ENCODE measurements at regions not wholly inside any gene's neighbourhood (a gene's known extent, or its start where the extent isn't known, plus 50 kb on each side); places are given as distances from the start of the nearest gene placed in this dataset.

GRCh38 chr16:63096857-63097256 is 1060.6 kb upstream of the CDH8 start:
- Histone ChIP-seq H3K36me3 (ENCODE audit: insufficient read depth, low read length) (no peaks in the 10 kb centered on the region), H3K9me3 (ENCODE audit: control insufficient read depth, insufficient read depth, low read length) (no peaks in the 10 kb centered on the region), H3K9ac (ENCODE audit: low read depth, low read length) (no peak overlapping the region), H3K4me1 (ENCODE audit: insufficient read depth, low read length) (no peaks in the 10 kb centered on the region)

GRCh38 chr16:63092736-63093135 is 1056.5 kb upstream of the CDH8 start:
- Histone ChIP-seq H3K9ac (ENCODE audit: low read depth, low read length) (no peak overlapping the region), H3K9me3 (ENCODE audit: control insufficient read depth, insufficient read depth, low read length) (no peaks in the 10 kb centered on the region)

DNA sequence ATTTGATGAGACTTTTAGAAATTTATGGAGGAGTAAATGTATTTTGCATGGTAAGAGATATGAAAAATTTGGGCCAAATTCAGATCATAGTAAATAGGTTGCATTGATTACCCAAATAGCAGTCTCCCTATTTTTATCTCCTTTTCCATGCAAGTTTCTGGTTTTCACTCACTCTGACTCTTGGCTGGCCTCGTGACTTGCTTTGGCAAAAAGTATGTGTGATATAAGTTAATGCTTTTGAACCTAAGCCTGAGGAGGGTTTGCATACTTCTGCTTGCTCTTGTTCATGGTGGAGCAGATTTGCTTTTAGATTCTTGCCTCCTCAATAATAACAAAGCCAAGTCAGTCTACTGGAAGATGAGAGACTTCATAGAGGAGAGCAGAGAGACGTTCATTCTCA is 1045.9 kb upstream of the CDH8 start:
- peaks cover 4% of the 10 kb centered on the region; the same call in 1 of the 2 replicates for H3K4me1 ChIP-seq (ENCODE audit: insufficient read depth, low read length)
- H3K36me3 ChIP-seq (ENCODE audit: insufficient read depth, low read length) = no peaks in the 10 kb centered on the region
- no peaks in the 10 kb centered on the region for H3K9me3 ChIP-seq (ENCODE audit: control insufficient read depth, insufficient read depth, low read length)
- no peak overlapping the region for H3K9ac ChIP-seq (ENCODE audit: low read depth, low read length)

More at GRCh38 chr16:63092736-63093135, 1056.5 kb upstream of the CDH8 start:
- H3K36me3 ChIP-seq (ENCODE audit: insufficient read depth, low read length) = no peaks in the 10 kb centered on the region
- no peaks in the 10 kb centered on the region for H3K4me1 ChIP-seq (ENCODE audit: insufficient read depth, low read length)

DNA sequence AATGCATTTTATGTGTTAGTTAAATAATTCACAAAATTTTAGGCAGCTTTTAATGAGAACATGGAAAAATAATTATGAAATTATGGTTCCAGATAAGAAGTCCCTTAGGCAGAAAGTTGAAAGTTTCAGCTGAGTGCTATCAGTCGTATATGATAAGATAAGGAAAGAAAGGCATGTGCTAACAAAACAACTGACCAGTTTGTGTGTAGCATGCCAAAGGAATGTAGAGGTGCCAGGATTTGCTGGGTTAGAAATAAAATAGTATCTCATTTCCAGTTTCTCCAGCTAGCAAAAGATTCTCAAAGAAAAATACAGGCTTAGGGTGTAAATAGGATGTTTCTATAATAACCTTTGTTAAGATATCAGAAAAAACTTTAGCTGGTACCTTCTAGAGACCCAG is 1044.5 kb upstream of the CDH8 start:
- Histone ChIP-seq H3K9me3 (ENCODE audit: control insufficient read depth, insufficient read depth, low read length) (no peaks in the 10 kb centered on the region), H3K4me1 (ENCODE audit: insufficient read depth, low read length) (peaks cover 4% of the 10 kb centered on the region; the same call in 1 of the 2 replicates), H3K9ac (ENCODE audit: low read depth, low read length) (no peak overlapping the region), H3K36me3 (ENCODE audit: insufficient read depth, low read length) (no peaks in the 10 kb centered on the region)

GRCh38 chr16:63069047-63069446 is 1032.8 kb upstream of the CDH8 start:
- Histone ChIP-seq H3K4me1 (ENCODE audit: insufficient read depth, low read length) (peaks cover 18% of the 10 kb centered on the region), H3K9ac (ENCODE audit: low read depth, low read length) (no peak overlapping the region), H3K36me3 (ENCODE audit: insufficient read depth, low read length) (no peaks in the 10 kb centered on the region), H3K9me3 (ENCODE audit: control insufficient read depth, insufficient read depth, low read length) (no peaks in the 10 kb centered on the region)

DNA sequence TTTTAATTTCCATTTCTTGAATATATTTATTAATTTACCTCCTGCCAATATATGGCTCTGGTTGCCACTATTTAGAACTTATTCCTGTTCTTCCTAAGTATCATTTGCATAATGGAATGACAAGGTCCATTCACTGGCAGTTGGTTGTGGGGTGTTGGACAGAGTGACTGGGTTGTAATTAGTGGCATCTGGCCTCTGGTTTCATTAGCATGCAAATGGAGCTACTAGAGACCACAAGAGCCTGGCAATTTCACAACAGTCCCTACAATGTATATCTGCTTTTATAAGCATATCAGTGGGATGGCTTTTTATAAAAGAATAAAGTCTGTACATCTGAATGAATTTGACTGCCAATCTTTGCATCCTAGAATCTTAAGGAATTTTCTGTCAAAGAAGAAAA is 1030.9 kb upstream of the CDH8 start:
- Histone ChIP-seq H3K4me1 (ENCODE audit: insufficient read depth, low read length) (peaks cover 18% of the 10 kb centered on the region), H3K9me3 (ENCODE audit: control insufficient read depth, insufficient read depth, low read length) (no peaks in the 10 kb centered on the region), H3K9ac (ENCODE audit: low read depth, low read length) (no peak overlapping the region), H3K36me3 (ENCODE audit: insufficient read depth, low read length) (no peaks in the 10 kb centered on the region)

GRCh38 chr16:63066552-63066951 is 1030.3 kb upstream of the CDH8 start:
- no peak overlapping the region for H3K9ac ChIP-seq (ENCODE audit: low read depth, low read length)
- no peaks in the 10 kb centered on the region for H3K36me3 ChIP-seq (ENCODE audit: insufficient read depth, low read length)
- no peaks in the 10 kb centered on the region for H3K9me3 ChIP-seq (ENCODE audit: control insufficient read depth, insufficient read depth, low read length)
- H3K4me1 ChIP-seq (ENCODE audit: insufficient read depth, low read length) = peaks cover 18% of the 10 kb centered on the region

DNA sequence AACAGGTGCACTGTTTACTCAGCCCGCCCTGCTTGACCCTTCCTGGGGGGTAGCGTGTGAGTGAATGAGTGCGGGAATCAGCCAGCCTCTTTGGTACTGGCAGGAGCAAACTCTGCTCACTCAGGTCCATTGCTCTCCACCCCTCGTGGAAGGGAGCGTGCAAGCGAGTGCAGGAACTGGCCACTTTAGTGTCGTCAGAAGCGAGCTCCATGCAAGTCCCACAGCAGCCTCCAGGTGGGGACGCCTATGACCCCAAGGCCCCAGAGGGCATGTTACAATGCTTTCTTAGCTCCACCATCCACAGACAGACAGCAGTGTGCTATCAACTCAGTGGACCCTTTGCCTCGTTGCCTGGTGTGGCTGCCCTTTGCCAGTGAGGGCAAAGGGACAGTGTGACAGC is 1025.1 kb upstream of the CDH8 start:
- Histone ChIP-seq H3K9ac (ENCODE audit: low read depth, low read length) (no peak overlapping the region), H3K9me3 (ENCODE audit: control insufficient read depth, insufficient read depth, low read length) (no peaks in the 10 kb centered on the region), H3K4me1 (ENCODE audit: insufficient read depth, low read length) (no peaks in the 10 kb centered on the region), H3K36me3 (ENCODE audit: insufficient read depth, low read length) (no peaks in the 10 kb centered on the region)

DNA sequence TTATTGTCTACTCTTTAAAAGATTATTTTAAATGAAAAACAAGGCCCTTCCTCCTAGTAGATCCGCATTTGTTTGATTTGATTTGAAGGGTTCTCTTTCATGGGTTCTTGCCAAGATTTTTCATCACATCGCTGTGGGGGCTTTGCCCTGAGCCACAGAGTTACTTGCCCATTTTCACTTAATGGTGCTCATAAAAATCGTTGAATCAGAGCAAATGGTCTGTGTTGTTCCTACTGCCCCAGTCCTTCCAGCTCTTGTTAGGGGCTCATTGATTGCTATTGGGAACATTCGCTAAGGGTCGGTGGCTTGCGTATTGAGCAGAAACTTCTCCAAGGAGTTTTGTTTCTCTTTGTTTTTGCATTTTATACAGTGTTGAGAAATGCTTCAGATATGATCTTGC is 1023.4 kb upstream of the CDH8 start:
- no peaks in the 10 kb centered on the region for H3K9me3 ChIP-seq (ENCODE audit: control insufficient read depth, insufficient read depth, low read length)
- H3K9ac ChIP-seq (ENCODE audit: low read depth, low read length) = no peak overlapping the region
- no peaks in the 10 kb centered on the region for H3K4me1 ChIP-seq (ENCODE audit: insufficient read depth, low read length)
- H3K36me3 ChIP-seq (ENCODE audit: insufficient read depth, low read length) = no peaks in the 10 kb centered on the region

DNA sequence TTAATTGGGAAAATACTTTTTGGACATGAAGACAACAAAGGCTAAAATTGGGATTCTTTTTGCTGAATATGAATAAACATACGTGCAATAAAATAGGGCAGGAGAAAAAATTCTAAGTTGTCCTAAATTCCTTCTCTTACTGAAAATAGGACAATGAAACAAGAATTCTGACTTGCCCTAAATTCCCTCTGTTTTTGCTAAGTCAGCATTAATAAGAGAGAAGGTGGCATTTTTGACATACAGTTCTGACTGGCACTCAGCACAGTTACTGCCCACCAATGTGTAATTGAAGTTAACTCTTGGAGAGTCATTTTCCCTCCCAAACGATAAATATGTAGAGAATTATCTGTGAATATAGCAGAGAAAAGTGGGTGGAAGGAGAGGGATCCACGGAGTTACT is 1021.1 kb upstream of the CDH8 start:
- H3K9me3 ChIP-seq (ENCODE audit: control insufficient read depth, insufficient read depth, low read length) = no peaks in the 10 kb centered on the region
- H3K4me1 ChIP-seq (ENCODE audit: insufficient read depth, low read length) = no peaks in the 10 kb centered on the region
- no peak overlapping the region for H3K9ac ChIP-seq (ENCODE audit: low read depth, low read length)
- no peaks in the 10 kb centered on the region for H3K36me3 ChIP-seq (ENCODE audit: insufficient read depth, low read length)

DNA sequence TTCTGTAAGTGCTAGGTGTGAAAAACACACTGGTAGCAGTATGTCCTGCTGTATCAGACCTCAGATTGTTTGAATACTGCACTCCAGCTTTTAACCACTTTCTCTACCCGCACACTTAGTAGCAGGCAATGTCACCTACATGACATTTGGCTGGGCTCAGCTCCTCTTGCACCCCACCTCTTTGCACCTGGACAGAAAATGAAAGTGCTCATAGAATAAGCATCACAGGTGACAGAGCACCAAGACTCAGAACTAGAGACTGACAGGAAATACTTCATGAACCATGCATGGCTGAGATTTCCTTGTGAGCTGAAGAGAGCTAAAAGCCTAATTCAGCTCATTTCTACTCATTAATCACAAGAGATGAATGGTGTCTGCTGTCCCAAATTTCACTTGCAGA is 1014.2 kb upstream of the CDH8 start:
- H3K9ac ChIP-seq (ENCODE audit: low read depth, low read length) = no peak overlapping the region
- H3K4me1 ChIP-seq (ENCODE audit: insufficient read depth, low read length) = no peaks in the 10 kb centered on the region
- no peaks in the 10 kb centered on the region for H3K36me3 ChIP-seq (ENCODE audit: insufficient read depth, low read length)
- no peaks in the 10 kb centered on the region for H3K9me3 ChIP-seq (ENCODE audit: control insufficient read depth, insufficient read depth, low read length)

GRCh38 chr16:63038397-63039106 is 1002.3 kb upstream of the CDH8 start:
- no peaks in the 10 kb centered on the region for H3K9me3 ChIP-seq (ENCODE audit: control insufficient read depth, insufficient read depth, low read length)
- H3K9ac ChIP-seq (ENCODE audit: low read depth, low read length) = no peak overlapping the region
- no peaks in the 10 kb centered on the region for H3K36me3 ChIP-seq (ENCODE audit: insufficient read depth, low read length)
- no peaks in the 10 kb centered on the region; the same call in 1 of the 2 replicates for H3K4me1 ChIP-seq (ENCODE audit: insufficient read depth, low read length)

DNA sequence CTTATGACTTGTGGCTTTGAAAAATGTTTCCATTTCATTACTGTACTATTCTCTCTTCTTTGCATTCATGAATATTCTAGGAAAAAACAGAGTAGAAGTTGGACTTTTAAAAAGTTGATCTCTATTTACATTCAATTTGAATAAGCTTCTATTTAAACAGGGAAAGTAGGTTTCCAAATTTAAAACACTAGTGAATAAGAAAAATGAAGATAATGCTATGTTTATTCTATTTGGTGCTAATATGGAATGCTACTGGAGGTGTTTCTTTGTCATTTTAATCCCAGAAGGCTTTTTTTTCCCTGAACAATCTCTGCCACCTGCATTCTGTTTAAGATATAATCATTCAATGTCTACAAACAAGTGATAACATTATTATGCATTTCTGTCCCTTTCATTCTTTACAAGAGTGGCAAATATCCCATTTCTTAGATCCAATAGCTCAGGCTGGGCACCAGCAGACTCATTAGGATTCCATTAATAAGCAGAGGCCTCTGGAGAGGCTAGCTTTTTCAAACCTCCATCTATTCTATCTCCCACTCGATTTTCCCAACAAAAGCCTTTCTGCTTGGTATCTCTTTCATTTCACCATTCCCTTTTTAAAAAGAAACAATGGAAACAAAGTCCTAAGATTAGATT is 1001.6 kb upstream of the CDH8 start:
- Histone ChIP-seq H3K9me3 (ENCODE audit: control insufficient read depth, insufficient read depth, low read length) (no peaks in the 10 kb centered on the region), H3K36me3 (ENCODE audit: insufficient read depth, low read length) (no peaks in the 10 kb centered on the region), H3K9ac (ENCODE audit: low read depth, low read length) (no peak overlapping the region), H3K4me1 (ENCODE audit: insufficient read depth, low read length) (no peaks in the 10 kb centered on the region; the same call in 1 of the 2 replicates)

DNA sequence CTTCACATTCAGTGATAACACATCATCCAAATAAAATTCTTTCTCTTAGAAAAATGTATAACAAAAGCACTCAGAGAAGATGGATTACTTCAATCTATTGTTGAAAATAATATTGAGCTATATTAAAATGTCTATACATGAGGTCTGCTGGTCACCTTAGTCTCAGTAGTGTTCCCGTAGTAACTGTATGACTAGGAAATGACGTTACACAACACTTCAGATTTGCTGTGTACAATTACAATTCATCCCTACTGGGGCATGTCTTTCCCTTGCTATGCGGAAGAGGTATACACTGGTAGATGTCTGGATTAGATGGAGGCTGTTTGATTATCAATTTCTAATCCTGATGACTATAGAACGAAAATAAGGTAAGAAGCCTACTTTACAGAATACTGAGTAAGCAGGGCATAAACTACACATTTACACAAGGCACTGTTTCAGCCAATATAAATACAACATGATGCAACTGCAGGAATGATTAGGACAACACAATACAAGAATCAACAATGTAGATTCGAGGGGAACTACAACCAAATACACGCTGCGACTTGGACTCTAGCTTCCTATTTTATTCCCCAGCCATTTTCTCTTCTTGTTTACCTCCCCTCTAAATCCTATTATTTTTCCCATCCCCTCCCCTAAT is 982.5 kb upstream of the CDH8 start:
- Histone ChIP-seq H3K36me3 (ENCODE audit: insufficient read depth, low read length) (no peaks in the 10 kb centered on the region), H3K9ac (ENCODE audit: low read depth, low read length) (no peak overlapping the region), H3K4me1 (ENCODE audit: insufficient read depth, low read length) (no peaks in the 10 kb centered on the region), H3K9me3 (ENCODE audit: control insufficient read depth, insufficient read depth, low read length) (no peaks in the 10 kb centered on the region)

DNA sequence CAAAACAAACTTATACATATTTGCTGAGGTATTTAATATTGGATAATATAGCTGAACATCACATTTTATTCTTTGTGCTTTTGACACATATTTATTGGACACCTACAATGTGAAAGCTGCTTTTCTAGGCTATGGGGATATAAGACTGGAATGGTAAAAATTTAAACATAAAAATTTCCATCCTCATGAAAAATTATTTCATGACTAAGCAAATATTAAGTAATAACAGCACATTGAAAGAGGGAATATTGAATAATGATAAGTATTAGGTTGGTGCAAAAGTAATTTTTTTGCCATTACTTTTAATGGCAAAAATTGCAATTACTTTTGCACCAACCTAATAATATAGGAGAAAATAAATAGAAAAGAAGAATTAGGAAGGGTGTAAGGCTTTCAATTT is 972.5 kb upstream of the CDH8 start:
- Histone ChIP-seq H3K4me1 (ENCODE audit: insufficient read depth, low read length) (no peaks in the 10 kb centered on the region), H3K9me3 (ENCODE audit: control insufficient read depth, insufficient read depth, low read length) (no peaks in the 10 kb centered on the region), H3K9ac (ENCODE audit: low read depth, low read length) (no peak overlapping the region), H3K36me3 (ENCODE audit: insufficient read depth, low read length) (no peaks in the 10 kb centered on the region)
